CD1c-positive myeloid dendritic cell (primary cell): ENCODE measurements at regions not wholly inside any gene's neighbourhood (a gene's known extent, or its start where the extent isn't known, plus 50 kb on each side); places are given as distances from the start of the nearest gene placed in this dataset.
"Not testable (repeated sequence)": the region's sequence is repeated elsewhere in the genome, so short reads cannot be mapped to it uniquely, and the experiment has no call there.

ENCODE experiments used
- DNase-seq: peaks from one replicate; pipeline ENCODE4 v3.0.0-alpha.2; 2016; ENCODE audit errors: extremely low spot score

- DNase-seq = no peak
Measured at GRCh38 chr6:10343320-10343719, 71.6 kb downstream of the TFAP2A start.

GRCh38 chr6:10341605-10342004, 73.3 kb downstream of the TFAP2A start:
- no peak for DNase-seq

- DNase-seq = no peak
Measured at GRCh38 chr6:10338151-10338550, 76.7 kb downstream of the TFAP2A start.

- DNase-seq = not testable (repeated sequence)
Measured at GRCh38 chr6:10337376-10337775, 77.5 kb downstream of the TFAP2A start.

GRCh38 chr6:10332111-10332510, 82.8 kb downstream of the TFAP2A start:
- no peak for DNase-seq

GRCh38 chr6:10331334-10331968, 83.4 kb downstream of the TFAP2A start:
- no peak for DNase-seq

GRCh38 chr6:10330515-10330914, 84.4 kb downstream of the TFAP2A start:
- DNase-seq = no peak

GRCh38 chr6:10323018-10323417, 91.9 kb downstream of the TFAP2A start:
- no peak for DNase-seq

- no peak for DNase-seq
Measured at GRCh38 chr6:10320291-10320690, 94.6 kb downstream of the TFAP2A start.

- no peak for DNase-seq
Measured at GRCh38 chr6:10316373-10316721, 98.5 kb downstream of the TFAP2A start.

GRCh38 chr6:10315658-10316372, 99.1 kb downstream of the TFAP2A start:
- no peak for DNase-seq

- DNase-seq = no peak
Measured at GRCh38 chr6:10315034-10315433, 99.8 kb downstream of the TFAP2A start.

- DNase-seq = no peak
Measured at GRCh38 chr6:10314163-10314955, 100.5 kb downstream of the TFAP2A start.

- no peak for DNase-seq
Measured at GRCh38 chr6:10313799-10314162, 101.1 kb downstream of the TFAP2A start.

GRCh38 chr6:10312445-10312844, 102.4 kb downstream of the TFAP2A start:
- no peak for DNase-seq

GRCh38 chr6:10311546-10312405, 103.1 kb downstream of the TFAP2A start:
- DNase-seq = not testable (repeated sequence)

- DNase-seq = no peak
Measured at GRCh38 chr6:10310826-10311225, 104.0 kb downstream of the TFAP2A start.

- no peak for DNase-seq
Measured at GRCh38 chr6:10310330-10310653, 104.6 kb downstream of the TFAP2A start.

- DNase-seq = no peak
Measured at GRCh38 chr6:10309457-10310329, 105.2 kb downstream of the TFAP2A start.

- no peak for DNase-seq
Measured at GRCh38 chr6:10307476-10307875, 107.4 kb downstream of the TFAP2A start.

GRCh38 chr6:10307028-10307427, 107.8 kb downstream of the TFAP2A start:
- DNase-seq = no peak
